ENCODE measurements at regions not wholly inside any gene's neighbourhood (a gene's known extent, or its start where the extent isn't known, plus 50 kb on each side); places are given as distances from the start of the nearest gene placed in this dataset.
"Not testable (repeated sequence)": the region's sequence is repeated elsewhere in the genome, so short reads cannot be mapped to it uniquely, and the experiment has no call there.

GRCh38 chr7:29729534-29730165 is 76.7 kb upstream of the WIPF3 start:
- H3K36me3 Mint-ChIP-seq, H3K4me1 Mint-ChIP-seq, H3K4me3 Mint-ChIP-seq, H3K27ac Mint-ChIP-seq, H3K9me3 Mint-ChIP-seq: not testable (repeated sequence)
- H3K27me3 Mint-ChIP-seq: peaks cover 11% of the 10 kb centered on the region

- Mint-ChIP-seq H3K36me3 (no peaks in the 10 kb centered on the region), H3K27me3 (peaks cover 12% of the 10 kb centered on the region), H3K4me3 (no peak overlapping the region), H3K9me3 (no peaks in the 10 kb centered on the region), H3K27ac (no peak overlapping the region), H3K4me1 (no peaks in the 10 kb centered on the region)
Observed at GRCh38 chr7:29734246-29734731, 72.0 kb upstream of the WIPF3 start.

GRCh38 chr7:29747645-29748245 is 58.6 kb upstream of the WIPF3 start:
- not testable (repeated sequence) for H3K27ac Mint-ChIP-seq, H3K9me3 Mint-ChIP-seq, H3K4me1 Mint-ChIP-seq, H3K27me3 Mint-ChIP-seq, H3K36me3 Mint-ChIP-seq, H3K4me3 Mint-ChIP-seq

- peaks cover 6% of the 10 kb centered on the region for H3K27me3 Mint-ChIP-seq
- no peak overlapping the region for H3K27ac Mint-ChIP-seq
- H3K36me3 Mint-ChIP-seq: no peaks in the 10 kb centered on the region
- no peaks in the 10 kb centered on the region for H3K4me1 Mint-ChIP-seq
- H3K9me3 Mint-ChIP-seq: no peaks in the 10 kb centered on the region
- H3K4me3 Mint-ChIP-seq: no peak overlapping the region
Observed at GRCh38 chr7:29748286-29749099, 57.8 kb upstream of the WIPF3 start.

- Mint-ChIP-seq H3K9me3 (no peaks in the 10 kb centered on the region), H3K4me1 (no peaks in the 10 kb centered on the region), H3K4me3 (no peak overlapping the region), H3K36me3 (no peaks in the 10 kb centered on the region), H3K27me3 (peaks cover 2% of the 10 kb centered on the region), H3K27ac (no peak overlapping the region)
Observed at GRCh38 chr7:29749701-29750321, 56.5 kb upstream of the WIPF3 start.

- H3K9me3 Mint-ChIP-seq, H3K4me3 Mint-ChIP-seq, H3K27ac Mint-ChIP-seq, H3K27me3 Mint-ChIP-seq, H3K4me1 Mint-ChIP-seq, H3K36me3 Mint-ChIP-seq: not testable (repeated sequence)
Observed at GRCh38 chr7:29750373-29750940, 55.9 kb upstream of the WIPF3 start.

- not testable (repeated sequence) for H3K4me1 Mint-ChIP-seq, H3K27ac Mint-ChIP-seq, H3K9me3 Mint-ChIP-seq, H3K36me3 Mint-ChIP-seq, H3K27me3 Mint-ChIP-seq, H3K4me3 Mint-ChIP-seq
Observed at GRCh38 chr7:29751012-29751411, 55.3 kb upstream of the WIPF3 start.

GRCh38 chr7:29754874-29755490 is 51.3 kb upstream of the WIPF3 start:
- Mint-ChIP-seq H3K27ac (no peak overlapping the region), H3K4me3 (no peak overlapping the region), H3K27me3 (no peaks in the 10 kb centered on the region), H3K4me1 (no peaks in the 10 kb centered on the region), H3K9me3 (no peaks in the 10 kb centered on the region), H3K36me3 (no peaks in the 10 kb centered on the region)

All from activated naive CD4-positive, alpha-beta T cell treated with anti-CD3 and anti-CD28 coated beads, Interleukin-2, amount 50 U/mL, for 24 hours (primary cell).